Uterus (tissue), 3 donors: ENCODE measurements at regions not wholly inside any gene's neighbourhood (a gene's known extent, or its start where the extent isn't known, plus 50 kb on each side); places are given as distances from the start of the nearest gene placed in this dataset.

Source experiments
- DNase-seq, 2 donors: peaks; one replicate each; pipeline ENCODE4 v3.0.0-alpha.2; 2019 to 2020
- H3K27ac ChIP-seq, 2 donors: fragments of 200-600 bp; sonication (generic); 1 replicate in 1 of 2; 2 replicates in 1 of 2; pipeline ENCODE4 v1.5.1; 2016 to 2018
- H3K27me3 ChIP-seq, 2 donors: fragments of 200-600 bp; sonication (generic); one replicate each; pipeline ENCODE4 v1.5.1; 2018 to 2019; ENCODE audit warnings: control low read depth in 1 of 2
- H3K36me3 ChIP-seq, 2 donors: fragments of 200-600 bp; sonication (generic); one replicate each; pipeline ENCODE4 v1.5.1; 2019; ENCODE audit warnings: control low read depth in 1 of 2
- H3K4me1 ChIP-seq, 2 donors: fragments of 200-600 bp; sonication (generic); one replicate each; pipeline ENCODE4 v1.5.1; 2018 to 2019; ENCODE audit warnings: control low read depth in 1 of 2
- H3K4me3 ChIP-seq, 2 donors: fragments of 200-600 bp; sonication (generic); 1 replicate in 1 of 2; 2 replicates in 1 of 2; pipeline ENCODE4 v1.5.1; 2018 to 2019; ENCODE audit warnings: mild to moderate bottlenecking in 1 of 2
- H3K9me3 ChIP-seq, 2 donors: fragments of 200-600 bp; sonication (generic); one replicate each; pipeline ENCODE4 v1.5.1; 2019; ENCODE audit warnings: control low read depth in 1 of 2
- POLR2A ChIP-seq, 2 donors: fragments of 450-650 bp; IDR thresholded peaks; one replicate each; pipeline ENCODE4 v1.6.1; 2016; ENCODE audit warnings: antibody characterized with exemption in 2 of 2, mild to moderate bottlenecking in 1 of 2, moderate library complexity in 1 of 2
- intact Hi-C: fragments of 100-400 bp; cut with DNase I; formaldehyde crosslinking; loops from one replicate; pipeline ENCODE4 v1.15.1; 2023; ENCODE audit warnings: low total_unique reads
- TF ChIP-seq, protein P1 (sequence below), 4 experiments: fragments of 200-600 bp in 2 of 4; fragments of 450-650 bp in 2 of 4; sonication (generic) in 2 of 4; IDR thresholded peaks; one replicate each; pipeline ENCODE4 v1.5.1; 2016 to 2019; ENCODE audit warnings: antibody characterized with exemption in 4 of 4, mild to moderate bottlenecking in 2 of 4, moderate library complexity in 1 of 4
- donor health status: DM: yes; HTN: yes; CAD: no.

DNA sequence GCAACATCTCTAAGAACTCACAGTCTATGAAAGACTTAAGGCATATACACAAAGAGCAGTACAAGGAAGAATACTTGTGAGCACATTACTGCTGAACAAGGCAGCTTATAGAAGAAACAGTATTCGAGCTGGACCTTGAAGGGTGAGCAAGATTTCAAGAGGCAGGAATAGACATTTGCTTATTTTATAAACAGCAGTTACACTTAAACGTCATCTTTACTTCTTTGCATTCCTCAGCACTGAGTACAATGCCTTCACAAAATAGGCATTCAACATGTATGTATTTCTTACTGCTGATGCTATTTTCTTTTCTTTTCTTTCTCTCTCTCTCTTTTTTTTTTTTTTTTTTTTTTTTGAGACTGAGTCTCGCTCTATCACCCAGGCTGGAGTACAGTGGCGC is 205.8 kb downstream of the ZIC4 start:
- H3K9me3 ChIP-seq: no peaks in the 10 kb centered on the region
- no peak overlapping the region for H3K27ac ChIP-seq
- DNase-seq: no peak
- no peaks in the 10 kb centered on the region for H3K36me3 ChIP-seq
- H3K27me3 ChIP-seq: no peaks in the 10 kb centered on the region
- H3K4me3 ChIP-seq: no peak overlapping the region
- H3K4me1 ChIP-seq: no peaks in the 10 kb centered on the region
- TF ChIP-seq POLR2A (IDR thresholded peaks at IDR 0.05): no peak
- TF ChIP-seq, protein P1, sequence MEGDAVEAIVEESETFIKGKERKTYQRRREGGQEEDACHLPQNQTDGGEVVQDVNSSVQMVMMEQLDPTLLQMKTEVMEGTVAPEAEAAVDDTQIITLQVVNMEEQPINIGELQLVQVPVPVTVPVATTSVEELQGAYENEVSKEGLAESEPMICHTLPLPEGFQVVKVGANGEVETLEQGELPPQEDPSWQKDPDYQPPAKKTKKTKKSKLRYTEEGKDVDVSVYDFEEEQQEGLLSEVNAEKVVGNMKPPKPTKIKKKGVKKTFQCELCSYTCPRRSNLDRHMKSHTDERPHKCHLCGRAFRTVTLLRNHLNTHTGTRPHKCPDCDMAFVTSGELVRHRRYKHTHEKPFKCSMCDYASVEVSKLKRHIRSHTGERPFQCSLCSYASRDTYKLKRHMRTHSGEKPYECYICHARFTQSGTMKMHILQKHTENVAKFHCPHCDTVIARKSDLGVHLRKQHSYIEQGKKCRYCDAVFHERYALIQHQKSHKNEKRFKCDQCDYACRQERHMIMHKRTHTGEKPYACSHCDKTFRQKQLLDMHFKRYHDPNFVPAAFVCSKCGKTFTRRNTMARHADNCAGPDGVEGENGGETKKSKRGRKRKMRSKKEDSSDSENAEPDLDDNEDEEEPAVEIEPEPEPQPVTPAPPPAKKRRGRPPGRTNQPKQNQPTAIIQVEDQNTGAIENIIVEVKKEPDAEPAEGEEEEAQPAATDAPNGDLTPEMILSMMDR (IDR thresholded peaks at IDR 0.05): no peak
- intact Hi-C loops: no loop called here

DNA sequence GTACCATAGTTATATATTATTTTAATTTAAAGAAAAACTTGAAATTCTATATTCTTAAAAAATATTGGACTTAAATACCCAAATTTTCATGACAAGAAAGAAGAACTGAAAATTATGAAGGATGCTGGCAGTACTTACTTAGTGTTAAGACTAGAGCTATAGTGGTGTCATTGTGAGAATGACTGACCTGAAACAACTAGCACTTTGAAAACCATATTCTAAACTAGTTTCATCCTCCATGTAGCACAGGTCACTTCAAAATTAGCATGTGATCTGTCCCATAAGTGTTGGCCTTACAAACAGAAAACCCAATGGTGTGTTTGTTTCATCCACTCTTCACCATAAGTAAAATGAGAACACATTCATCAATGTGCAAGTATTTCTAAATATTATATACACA is 208.6 kb downstream of the ZIC4 start:
- no peak for DNase-seq
- no peak for TF ChIP-seq POLR2A (IDR thresholded peaks at IDR 0.05)
- TF ChIP-seq, protein P1 (IDR thresholded peaks at IDR 0.05): no peak
- intact Hi-C loops: no loop called here

DNA sequence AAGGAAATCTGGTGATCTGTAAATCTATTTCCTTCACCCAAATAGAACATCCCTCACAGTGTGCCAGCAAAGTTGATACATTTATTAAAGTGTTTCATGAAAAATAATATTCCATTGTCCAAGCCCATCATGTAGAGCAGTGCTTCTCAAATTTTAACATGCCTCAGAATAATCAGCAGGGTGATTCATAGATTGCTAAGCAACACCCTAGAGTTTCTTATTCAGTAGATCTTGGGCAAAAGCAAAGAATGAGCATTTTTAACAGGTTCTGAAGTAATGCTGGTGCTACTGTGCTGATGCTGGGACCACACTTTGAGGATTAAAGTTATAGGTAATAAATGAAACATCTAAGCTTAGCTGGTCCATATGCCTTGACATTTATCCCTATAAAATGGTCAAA is 210.5 kb downstream of the ZIC4 start:
- TF ChIP-seq, protein P1 (IDR thresholded peaks at IDR 0.05): no peak
- TF ChIP-seq POLR2A (IDR thresholded peaks at IDR 0.05): no peak
- Histone ChIP-seq H3K36me3 (no peaks in the 10 kb centered on the region), H3K9me3 (no peaks in the 10 kb centered on the region), H3K27me3 (peaks cover 0 to 3% of the 10 kb centered on the region in 2 donors), H3K4me3 (no peak overlapping the region), H3K4me1 (no peaks in the 10 kb centered on the region), H3K27ac (no peak overlapping the region)
- no peak for DNase-seq
- intact Hi-C loops: no loop called here

More for the DNA sequence above, 208.6 kb downstream of the ZIC4 start:
- Histone ChIP-seq H3K27ac (no peak overlapping the region), H3K4me1 (no peaks in the 10 kb centered on the region), H3K27me3 (peaks cover 0 to 3% of the 10 kb centered on the region in 2 donors), H3K36me3 (no peaks in the 10 kb centered on the region), H3K9me3 (no peaks in the 10 kb centered on the region), H3K4me3 (no peak overlapping the region)

DNA sequence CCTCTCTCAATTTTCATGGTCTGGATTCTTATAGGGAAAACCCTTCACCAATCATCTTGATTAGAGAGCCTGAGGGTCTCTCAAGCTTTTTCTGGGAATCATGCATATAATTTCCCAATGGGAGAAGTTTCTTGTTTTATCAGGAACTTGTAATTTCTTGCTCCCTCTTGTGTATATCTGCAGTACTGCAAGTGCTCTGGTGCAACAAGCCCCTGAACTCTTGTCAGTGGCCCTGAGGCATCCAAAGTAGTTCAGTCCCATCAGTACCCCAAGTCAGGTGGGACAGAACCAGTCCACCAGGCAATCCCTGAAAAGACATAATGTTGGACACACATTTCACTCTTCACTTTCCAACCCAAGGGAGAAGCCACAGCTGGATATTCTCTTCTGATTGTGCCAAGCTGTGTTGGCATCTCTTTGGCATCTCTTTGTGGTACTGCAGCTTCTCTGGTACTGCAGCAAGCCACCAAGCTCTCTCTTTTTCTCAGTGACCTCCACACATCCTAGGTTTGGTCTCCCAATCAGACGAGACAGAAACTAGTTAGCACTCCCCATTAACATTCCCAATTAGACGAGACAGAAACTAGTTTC is 214.5 kb downstream of the ZIC4 start:
- intact Hi-C loops: no loop called here
- H3K36me3 ChIP-seq: no peaks in the 10 kb centered on the region
- DNase-seq: no peak
- H3K27me3 ChIP-seq: peaks cover 0 to 3% of the 10 kb centered on the region in 2 donors
- TF ChIP-seq, protein P1 (IDR thresholded peaks at IDR 0.05): peak in 3 of 4 experiments; percentile 23 to 38 (median 26)
- TF ChIP-seq POLR2A (IDR thresholded peaks at IDR 0.05): no peak
- no peaks in the 10 kb centered on the region for H3K9me3 ChIP-seq
- H3K4me1 ChIP-seq: no peaks in the 10 kb centered on the region
- H3K27ac ChIP-seq: no peak overlapping the region
- H3K4me3 ChIP-seq: no peak overlapping the region

DNA sequence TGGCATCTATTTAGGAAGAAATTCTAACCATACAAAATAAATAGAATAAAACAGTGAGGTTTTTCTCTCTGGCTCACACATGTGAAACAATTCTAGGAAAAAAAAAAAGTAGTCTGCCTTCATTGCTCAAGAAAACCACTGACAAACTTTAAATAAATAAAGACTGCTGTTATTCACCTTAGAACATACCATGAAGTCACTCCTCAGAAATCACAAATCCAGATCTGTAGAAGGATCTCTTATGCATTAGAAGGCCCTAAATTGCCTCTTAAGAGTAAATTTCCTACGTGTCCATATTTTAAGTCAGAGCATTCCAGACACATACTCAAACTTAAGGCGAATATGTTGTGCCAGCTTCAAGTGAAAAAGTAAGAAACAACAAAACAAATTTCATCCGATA is 217.3 kb downstream of the ZIC4 start:
- no peaks in the 10 kb centered on the region for H3K36me3 ChIP-seq
- no peak overlapping the region for H3K4me3 ChIP-seq
- no peaks in the 10 kb centered on the region for H3K9me3 ChIP-seq
- TF ChIP-seq POLR2A (IDR thresholded peaks at IDR 0.05): no peak
- TF ChIP-seq, protein P1 (IDR thresholded peaks at IDR 0.05): no peak
- no peak for DNase-seq
- H3K27ac ChIP-seq: no peak overlapping the region
- no peaks in the 10 kb centered on the region for H3K4me1 ChIP-seq
- intact Hi-C loops: no loop called here
- peaks cover 0 to 3% of the 10 kb centered on the region in 2 donors for H3K27me3 ChIP-seq
